NCI-H2107 treated with DMSO at 0.1 percent for 48 hours (cell line): ENCODE measurements at regions not wholly inside any gene's neighbourhood (a gene's known extent, or its start where the extent isn't known, plus 50 kb on each side); places are given as distances from the start of the nearest gene placed in this dataset.

Experiments
- DNase-seq: peaks from one replicate; lab custom pipeline; 2025; ENCODE audit not compliant: unreplicated experiment; lab: John Stamatoyannopoulos, UW

DNA sequence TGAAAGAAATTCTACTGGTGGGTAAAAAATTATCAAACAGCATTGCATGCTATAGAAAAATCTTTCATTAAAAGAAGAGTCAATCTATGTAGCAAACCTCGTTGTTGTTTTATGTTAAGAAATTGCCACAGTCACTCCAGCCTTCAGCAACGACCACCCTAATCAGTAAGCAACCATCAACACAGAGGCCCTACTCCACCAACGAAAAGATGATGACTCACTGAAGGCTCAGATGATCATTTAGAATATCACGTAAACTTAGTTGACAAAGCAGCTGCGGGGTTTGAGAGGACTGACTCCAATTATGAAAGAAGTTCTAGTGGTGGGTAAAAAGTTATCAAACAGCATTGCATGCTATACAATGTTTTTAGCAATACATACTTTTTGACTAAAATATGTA lies 242.6 kb downstream of the DRD1 start:
- no peak for DNase-seq

DNA sequence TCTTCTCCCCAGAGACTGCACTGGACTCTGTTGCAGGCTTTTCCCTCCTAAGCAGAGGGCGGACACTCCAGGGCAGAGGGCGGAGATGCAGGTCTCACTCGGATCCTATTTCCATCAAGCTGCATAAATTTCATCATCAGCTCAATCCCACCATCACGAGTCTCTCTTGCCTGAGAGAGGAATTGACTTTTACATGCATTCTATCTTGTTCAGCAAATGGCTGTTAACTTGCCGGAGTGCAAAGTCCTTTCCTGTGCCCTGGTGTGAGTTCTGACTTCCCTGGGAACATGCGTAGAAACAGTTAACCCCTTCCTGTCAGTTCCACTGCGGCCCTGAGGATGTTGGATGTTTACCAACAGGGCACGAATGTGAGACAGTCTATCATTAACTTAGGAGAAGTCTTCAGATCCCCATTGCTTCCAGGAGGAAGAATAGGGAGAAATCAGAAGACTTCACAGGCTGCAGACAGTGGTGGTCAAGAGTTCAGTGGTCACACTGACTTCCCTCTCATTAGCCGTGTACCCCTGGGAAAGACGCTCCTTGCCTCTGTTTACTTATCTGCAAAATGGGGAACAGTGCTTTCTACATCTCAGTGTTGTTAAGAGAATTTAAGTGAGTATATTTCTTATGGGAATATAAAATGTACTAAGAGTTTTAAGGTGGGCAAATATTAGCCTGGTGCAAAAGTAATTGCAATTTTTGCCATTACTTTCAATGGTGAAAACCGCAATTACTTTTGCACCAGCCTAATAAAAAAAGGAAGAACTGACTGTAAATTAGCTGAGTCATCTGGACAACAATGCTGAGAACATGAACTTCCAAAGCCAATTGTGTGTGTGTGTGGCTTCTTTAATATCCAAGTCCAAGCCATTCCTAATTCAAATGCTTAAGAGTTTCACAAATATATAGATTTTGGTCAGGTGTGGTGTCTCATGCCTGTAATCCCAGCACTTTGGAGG lies 248.0 kb downstream of the DRD1 start:
- DNase-seq, result no peak

DNA sequence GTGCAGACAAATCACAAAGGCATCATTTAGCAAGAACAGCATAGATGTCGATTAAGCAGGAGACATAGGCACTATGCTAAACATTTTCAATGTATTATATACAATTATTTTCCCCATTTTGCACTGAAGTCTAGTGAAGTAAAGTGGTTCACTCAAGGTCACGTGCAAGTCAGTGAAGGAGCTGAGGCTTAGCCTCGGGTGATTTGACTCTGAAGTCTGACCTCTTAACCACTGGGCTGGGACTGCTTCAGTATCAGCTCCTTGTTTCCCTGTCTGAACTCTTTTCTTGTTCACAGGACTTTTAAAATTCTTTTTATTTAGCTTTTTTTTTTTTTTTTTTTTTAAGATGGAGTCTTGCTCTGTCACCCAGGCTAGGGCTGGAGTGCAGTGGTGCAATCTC lies 262.7 kb downstream of the DRD1 start:
- no peak for DNase-seq

DNA sequence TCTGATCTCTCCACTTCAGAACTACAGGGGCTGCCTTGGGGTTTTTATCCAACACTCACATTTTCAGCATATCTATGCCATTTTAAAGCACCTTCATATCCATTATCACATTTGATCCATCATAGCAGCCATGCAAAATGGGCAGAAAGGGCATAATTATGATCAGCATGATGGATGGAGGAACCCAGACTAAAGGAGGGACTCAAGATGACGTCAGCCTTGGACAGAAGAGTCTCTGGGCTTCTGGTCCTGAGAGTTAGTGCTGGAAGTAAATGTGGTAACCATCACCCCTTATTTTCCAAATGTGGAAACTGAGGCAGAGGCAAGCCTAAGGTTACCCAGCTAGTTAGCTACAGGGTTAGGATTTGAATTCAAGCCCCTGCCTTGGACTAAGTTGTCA lies 273.1 kb downstream of the DRD1 start:
- no peak for DNase-seq

DNA sequence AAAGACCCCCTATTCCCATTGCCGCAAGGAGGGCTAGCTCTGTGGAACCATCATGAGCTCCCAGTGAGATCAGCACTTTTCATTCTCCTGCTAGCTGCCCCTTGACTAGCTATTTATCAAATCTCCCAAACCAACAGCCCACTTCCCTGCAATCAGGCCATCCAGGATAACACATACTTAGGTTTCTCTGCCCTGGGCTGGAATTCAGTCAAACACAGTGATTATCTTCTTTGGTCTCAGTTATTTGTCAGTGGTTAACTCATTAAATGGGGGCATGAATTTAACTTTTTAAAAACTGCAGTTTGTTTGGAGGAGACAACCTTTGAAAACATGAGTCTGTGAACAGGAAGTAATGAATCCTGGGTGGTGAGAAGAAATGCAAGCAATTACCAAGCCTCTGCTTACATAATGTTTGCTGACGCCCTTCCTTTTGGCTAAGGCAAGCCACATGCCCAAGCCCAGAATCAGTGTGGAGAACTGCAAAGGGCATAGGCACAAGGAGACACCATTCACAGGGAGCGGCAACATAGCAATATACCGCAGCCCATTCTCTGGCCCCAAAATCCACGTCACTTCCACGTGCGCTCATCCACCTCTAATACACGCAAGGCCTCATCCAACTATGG lies 275.0 kb downstream of the DRD1 start:
- no peak for DNase-seq

DNA sequence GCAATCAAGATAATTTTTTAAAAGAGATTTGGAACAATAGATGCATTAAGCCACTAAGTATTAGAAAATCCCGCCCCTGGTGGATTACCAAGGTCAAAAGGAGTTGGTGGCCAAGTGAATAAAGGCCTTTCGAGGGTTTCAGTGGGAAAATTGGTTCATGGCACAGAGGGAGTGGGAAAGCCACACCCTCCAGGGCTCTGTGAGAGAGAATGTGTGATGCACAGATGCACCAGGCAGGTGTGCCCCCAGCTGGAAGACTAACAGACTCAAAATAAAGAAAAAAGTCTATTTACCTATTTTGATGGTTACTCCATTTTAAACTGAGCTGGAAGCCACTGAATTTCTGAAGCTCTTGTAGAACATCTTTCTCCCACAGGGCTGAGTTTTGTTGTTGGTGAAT lies 278.0 kb downstream of the DRD1 start:
- no peak for DNase-seq

DNA sequence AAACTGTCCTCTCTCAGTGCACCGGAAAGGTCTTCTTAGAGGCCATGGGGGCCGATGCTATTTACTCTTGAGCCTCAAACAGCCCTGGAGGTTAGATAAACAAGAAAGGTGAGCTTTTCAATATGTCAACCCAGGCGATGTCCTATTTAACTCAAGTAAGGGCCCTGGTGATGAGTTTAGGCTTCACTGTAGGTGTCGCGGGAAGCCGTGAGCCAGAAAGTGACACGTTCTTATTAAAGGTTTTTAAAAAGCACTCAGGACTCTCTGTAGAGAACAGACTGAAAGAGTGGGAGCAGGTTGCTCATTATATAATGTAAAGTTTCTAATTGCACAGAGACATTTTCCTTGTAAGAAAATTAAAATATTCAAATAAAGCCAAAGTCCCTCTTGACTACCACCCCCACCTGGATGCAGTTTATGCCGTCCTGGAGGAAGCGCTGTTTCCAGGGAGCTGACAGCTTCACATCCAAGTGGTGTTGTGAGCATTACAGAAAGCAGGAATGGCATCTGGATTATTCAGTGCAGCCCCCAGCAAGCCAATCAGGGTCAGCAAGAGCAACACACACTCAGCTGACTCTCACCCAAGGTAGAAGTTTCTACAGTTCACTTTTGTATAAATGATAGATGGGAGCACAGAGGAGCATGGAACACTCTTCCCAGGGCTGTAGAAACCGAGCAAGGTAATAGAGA lies 280.3 kb downstream of the DRD1 start:
- no peak for DNase-seq

DNA sequence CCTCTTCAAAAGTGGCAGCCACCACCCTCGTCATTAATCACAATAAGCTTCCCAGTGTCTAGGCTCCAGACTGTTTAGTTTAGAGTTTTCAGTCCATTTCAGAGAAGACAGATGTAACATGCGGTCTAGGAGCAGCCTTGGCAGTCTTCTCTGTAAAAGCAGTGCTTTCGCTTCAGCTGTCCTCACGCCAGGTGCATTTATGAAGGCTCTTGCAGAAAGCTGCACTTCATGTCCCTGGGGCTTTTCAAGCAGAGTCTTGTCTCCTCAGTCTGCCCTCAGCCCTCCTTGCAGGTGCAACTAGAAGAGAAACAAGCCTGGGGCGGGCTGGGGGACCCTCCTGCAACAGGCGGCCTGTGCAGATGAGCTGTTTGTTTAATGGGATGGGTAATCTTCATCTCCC lies 281.9 kb downstream of the DRD1 start:
- DNase-seq, result peak; percentile 24

DNA sequence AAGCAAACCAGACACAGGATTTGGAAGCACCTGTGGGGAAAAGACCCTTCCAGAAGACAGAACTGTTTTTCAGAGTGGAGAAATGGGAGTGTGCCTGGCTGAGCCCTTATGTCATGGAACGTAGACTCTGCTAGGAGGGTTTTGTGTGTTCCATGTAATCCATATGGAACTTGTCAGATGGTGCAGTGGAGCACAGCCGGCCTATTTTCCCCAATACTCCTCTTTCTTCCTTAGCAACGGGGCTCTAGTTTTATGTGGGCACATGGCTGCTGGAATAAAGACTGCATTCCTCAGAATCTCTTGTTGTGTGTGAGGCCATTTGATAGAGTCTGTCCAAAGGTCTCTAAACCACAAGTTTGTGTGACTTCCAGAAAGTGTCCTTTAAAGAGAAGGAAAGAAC lies 284.0 kb downstream of the DRD1 start:
- DNase-seq, result no peak

DNA sequence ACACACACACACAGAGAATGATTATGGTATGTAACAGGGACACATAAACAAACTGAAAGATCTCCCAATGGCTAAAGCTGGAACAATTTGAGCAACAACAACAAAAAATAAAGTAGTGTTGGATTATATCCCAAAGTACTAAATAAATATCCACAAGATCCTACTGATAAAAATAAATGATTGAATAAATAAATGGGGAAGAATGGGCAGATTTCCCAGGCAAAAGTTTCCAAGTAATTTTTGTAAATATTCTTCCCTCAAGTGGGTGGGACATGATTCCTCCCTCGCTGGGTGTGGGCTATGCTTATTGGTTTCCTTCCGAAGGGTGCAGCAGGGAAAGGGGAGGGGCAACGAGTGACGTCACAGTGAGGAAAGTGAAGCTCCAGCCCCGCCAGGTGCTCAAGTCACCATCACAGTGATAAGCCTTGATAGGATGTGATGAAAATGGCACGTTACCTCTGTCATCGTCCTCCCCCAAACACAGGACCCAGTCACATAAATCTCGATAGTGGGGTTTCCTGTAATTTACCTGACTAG lies 295.3 kb downstream of the DRD1 start:
- DNase-seq, result no peak

DNA sequence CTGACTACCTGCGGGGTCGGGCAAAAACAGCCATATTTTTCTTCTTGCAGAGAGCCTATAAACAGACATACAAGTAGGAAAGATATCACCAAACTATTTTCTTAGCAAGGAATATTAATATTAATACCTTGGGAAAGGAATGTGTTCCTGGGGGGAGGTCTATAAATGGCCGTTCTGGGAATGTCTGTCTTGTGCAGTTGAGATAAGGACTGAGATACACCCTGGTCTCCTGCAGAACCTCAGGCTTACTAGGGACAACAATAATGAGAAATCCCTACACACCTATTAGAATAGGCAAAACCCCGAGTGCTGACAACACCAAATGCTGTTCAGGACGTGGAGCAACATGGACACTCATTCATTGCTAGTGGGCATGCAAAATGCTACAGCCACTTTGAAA lies 297.2 kb downstream of the DRD1 start:
- no peak for DNase-seq

DNA sequence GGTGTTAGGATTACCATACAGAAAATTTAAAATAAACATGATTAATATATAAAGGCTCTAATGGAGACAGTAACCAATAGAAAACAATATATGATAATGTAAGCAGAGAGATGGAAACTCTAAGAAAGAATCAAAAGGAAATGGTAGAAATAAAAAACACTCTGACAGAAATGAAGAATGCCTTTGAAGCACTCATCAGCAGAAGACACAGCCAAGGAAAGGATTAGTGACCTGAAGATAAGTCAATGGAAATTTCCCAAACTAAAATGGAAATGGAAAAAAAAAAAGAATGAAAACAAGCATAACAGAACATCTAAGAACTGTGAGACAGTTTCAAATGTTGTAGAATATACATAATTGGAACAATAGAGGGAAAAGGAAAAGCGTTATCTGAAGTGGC lies 302.6 kb downstream of the DRD1 start:
- DNase-seq, result no peak

DNA sequence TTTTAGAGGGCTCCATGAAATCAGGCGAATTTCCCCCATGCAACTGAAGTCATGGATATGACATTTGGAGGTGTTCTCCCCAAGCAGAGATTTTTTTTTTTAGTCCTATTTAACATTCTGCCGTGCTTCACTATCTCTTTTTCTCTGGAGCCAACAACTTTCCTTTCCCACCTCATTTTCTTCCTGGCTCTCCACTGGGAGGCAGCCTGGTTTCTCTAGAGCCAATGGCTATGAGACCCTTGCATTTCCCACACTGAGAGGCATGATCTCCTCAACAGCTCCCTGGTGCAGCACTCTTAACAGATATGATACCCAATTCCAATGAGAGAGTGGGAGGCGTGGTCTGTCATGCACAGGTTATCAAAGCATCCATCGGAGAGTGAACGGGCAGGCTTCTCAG lies 310.8 kb downstream of the DRD1 start:
- DNase-seq, result no peak

DNA sequence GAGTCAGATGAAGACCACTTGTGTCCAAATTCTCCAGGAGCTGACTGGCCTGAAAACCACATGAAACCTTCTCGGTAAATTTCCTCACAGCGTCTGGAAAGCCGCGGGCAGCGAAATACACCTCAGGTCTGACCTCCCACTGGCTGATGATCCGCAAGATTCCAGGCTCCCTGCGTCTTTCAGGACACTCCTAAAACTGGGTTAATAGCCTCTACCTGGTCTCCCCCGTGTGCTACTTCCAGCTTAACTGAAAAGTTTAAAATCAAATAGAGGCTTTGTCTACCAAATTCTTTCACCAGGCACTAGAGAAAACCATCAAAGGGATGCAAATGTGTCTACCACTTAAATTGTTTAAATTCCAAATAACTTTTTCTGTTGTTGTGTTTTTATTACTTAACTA lies 312.6 kb downstream of the DRD1 start:
- DNase-seq, result no peak

DNA sequence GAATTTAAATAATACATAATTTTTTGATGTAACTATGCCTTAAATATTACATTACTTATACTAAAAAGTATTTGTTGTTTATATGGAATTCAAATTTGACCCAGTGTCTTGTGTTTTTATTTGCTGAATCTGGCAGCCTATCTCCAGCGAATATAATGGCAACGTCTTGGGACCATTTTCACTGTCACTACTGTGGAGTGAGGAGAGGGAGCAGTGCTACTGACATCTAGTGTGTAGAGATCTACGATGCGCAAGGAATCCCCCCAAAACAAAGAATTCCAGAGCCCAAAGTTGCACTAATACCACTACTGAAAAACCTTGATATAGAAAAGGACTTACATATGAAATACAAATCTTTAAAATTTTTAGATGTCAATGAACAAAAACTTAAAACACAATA lies 314.4 kb downstream of the DRD1 start:
- DNase-seq, result no peak

DNA sequence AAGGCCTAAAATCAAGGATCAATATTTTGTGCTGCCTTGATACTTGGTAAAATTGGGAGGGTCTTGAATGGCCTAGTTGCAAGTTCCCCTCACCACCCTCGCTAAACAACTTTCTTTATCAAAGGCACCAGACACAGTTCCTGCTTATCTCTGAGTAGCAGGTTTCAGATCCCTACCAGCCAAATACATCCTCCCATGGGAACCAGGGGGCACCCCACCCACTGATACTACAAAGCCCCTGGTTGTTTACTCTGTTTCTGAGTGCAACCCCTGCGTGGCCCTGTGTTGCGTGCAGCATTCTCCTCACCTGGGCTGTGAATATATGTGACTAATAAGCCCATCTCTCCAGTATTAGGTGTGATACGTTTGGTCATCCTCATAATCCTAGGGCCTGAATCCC lies 314.9 kb downstream of the DRD1 start:
- no peak for DNase-seq

DNA sequence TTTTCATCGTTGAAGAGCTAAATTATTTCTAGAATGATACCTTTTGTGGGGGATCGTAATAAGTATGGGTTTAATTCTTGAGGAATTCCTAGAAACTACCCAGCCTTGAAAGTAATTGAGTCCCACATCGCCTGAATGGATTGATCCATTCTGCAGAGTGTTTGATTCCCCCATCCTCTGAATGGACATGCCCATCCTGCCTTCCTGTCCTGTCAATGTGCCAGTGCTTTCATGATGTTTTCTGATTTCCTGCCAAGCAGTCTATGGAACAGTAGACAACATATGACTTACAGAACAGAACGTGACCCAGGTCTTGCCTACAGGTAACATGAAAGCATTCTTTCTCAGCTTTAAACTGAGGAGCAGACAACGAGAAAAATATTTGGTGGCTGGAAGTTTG lies 319.2 kb downstream of the DRD1 start:
- DNase-seq, result no peak

DNA sequence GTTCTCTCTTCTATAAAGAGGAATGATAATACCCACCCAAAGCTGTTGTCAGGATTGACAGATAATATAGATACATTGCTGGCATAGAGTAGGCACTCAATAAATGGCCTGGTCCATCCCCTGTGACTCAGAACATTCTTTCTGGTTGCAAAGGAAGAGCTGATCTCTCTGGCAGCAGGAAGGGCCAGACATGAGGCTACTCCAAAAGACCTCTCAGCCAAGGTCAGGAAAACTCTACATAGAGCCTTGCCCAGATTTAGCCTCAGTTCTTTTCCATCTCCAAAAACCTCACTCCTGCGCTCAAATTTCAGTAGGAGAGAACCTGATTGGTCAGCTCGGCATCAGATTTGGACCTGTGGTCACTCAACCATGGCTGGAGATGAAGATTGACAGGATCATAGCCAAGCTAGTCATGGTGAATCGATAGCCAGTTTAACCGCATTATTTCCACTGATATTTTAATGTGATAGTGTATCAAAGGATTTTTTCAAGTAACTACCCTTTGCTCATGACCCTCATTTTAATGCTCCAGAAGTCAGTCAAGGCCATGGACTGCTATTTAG lies 319.6 kb downstream of the DRD1 start:
- DNase-seq, result no peak

DNA sequence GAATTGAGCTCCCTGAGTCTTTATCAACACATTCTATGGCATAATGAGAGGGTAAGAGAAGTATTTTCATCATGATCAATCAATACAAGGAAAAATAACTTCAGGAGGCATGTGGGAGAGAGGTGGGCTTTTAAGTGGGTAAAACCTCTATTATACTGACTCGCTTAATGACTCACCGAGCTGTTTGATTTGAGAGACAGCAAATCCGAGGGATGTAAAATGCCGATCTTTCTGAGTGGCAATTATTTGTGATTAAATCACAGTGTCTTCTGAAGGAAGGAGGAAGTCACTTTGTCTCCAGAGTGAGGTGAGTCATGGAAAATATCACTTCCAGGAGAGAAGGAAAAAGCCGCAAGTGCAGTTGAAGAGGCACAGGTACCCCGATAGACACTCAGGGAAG lies 320.4 kb downstream of the DRD1 start:
- DNase-seq, result no peak

DNA sequence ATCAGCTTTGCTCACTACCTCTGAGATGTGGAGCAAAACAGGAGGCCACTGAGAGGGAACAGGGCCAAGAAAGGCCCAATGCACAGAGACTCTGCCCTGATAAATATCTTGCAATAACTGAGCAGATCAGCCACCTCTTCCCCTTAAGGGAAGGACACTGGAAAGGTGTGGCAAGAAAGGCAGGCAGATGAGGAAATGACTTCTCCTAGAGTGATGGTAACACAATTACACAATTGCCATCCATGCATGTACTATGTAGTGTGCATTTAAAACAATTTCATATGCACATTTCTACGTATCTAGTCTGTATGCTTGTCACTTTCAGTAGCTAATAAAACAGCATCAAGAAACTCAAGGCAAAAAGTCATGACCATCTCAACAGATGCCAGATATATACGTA lies 322.5 kb downstream of the DRD1 start:
- DNase-seq, result no peak

DNA sequence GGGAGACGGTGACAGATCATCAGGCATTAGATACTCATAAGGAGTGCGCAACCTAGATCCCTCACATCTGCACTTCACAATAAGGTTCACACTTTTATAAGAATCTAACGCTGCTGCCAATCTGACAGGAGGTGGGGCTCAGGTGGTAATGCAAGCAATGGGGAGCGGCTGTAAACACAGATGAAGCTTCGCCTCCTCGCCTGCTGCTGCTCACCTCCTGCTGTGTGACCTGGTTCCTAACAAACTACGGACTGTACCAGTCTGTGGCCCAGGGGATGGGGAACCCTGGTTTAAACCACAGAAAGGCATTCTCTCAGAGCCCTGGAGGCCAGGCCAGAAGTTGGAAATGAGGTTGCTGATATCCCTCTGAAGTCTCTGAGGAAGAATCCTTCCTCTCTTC lies 323.6 kb downstream of the DRD1 start:
- no peak for DNase-seq
